Naive thymus-derived CD4-positive, alpha-beta T cell (primary cell): ENCODE measurements at regions not wholly inside any gene's neighbourhood (a gene's known extent, or its start where the extent isn't known, plus 50 kb on each side); places are given as distances from the start of the nearest gene placed in this dataset.

ENCODE experiments used
- ATAC-seq: fragments of 150-1000 bp; cut with Tn5 transposase; 2 replicates; pipeline ENCODE4 v1.10.0; 2021; ENCODE audit warnings: mild to moderate bottlenecking, moderate library complexity
- CTCF ChIA-PET: fragments of 350-600 bp; sonication (Branson Sonifier 250); formaldehyde crosslinking; loops from one replicate; lab custom pipeline; 2021; ENCODE audit warnings: antibody characterized with exemption; lab: Charles Lee
- POLR2A ChIA-PET: fragments of 350-600 bp; sonication (Branson Sonifier 250); formaldehyde crosslinking; loops from one replicate; lab custom pipeline; 2021; ENCODE audit warnings: antibody characterized with exemption, inconsistent platforms; lab: Charles Lee
- DNase-seq, 9 donors: peaks; one replicate each; pipeline versions ENCODE4 v3.0.0 to v3.0.0-alpha.2; 2020 to 2022; ENCODE audit warnings: mixed read lengths in 1 of 9
- H3K27ac ChIP-seq: one replicate; pipeline ENCODE4 v1.7.0; 2013; ENCODE audit warnings: mild to moderate bottlenecking, low read depth, low read length, moderate library complexity
- H3K27me3 ChIP-seq, 2 donors: one replicate each; pipeline ENCODE4 v1.7.0; 2013; ENCODE audit warnings: low read length in 2 of 2, mild to moderate bottlenecking in 2 of 2, moderate library complexity in 2 of 2; ENCODE audit not compliant: control insufficient read depth in 2 of 2, insufficient read depth in 2 of 2
- H3K36me3 ChIP-seq, 3 experiments: 1 replicate in 2 of 3; 2 replicates in 1 of 3; pipeline ENCODE4 v1.7.0; 2013; ENCODE audit warnings: low read length in 3 of 3, mild to moderate bottlenecking in 3 of 3, moderate library complexity in 1 of 3; ENCODE audit not compliant: insufficient read depth in 3 of 3, control insufficient read depth in 2 of 3
- H3K4me1 ChIP-seq, 2 donors: one replicate each; pipeline ENCODE4 v1.7.0; 2013; ENCODE audit warnings: low read length in 2 of 2, mild to moderate bottlenecking in 2 of 2, moderate library complexity in 1 of 2; ENCODE audit not compliant: control insufficient read depth in 2 of 2, insufficient read depth in 2 of 2
- H3K4me3 ChIP-seq: 2 replicates; pipeline ENCODE4 v1.7.0; 2013; ENCODE audit warnings: mild to moderate bottlenecking, low read length
- H3K9me3 ChIP-seq, 3 experiments: 1 replicate in 2 of 3; 2 replicates in 1 of 3; pipeline ENCODE4 v1.7.0; 2013; ENCODE audit warnings: low read length in 3 of 3; ENCODE audit not compliant: control insufficient read depth in 2 of 3
- H3K27ac Mint-ChIP-seq, 9 donors: one replicate each; pipeline ENCODE4 v1.8.0; 2020 to 2022; ENCODE audit warnings: mixed read lengths in 9 of 9, mild to moderate bottlenecking in 8 of 9, moderate library complexity in 5 of 9, inconsistent platforms in 2 of 9
- H3K27me3 Mint-ChIP-seq, 5 donors: one replicate each; pipeline ENCODE4 v1.8.0; 2021 to 2022; ENCODE audit warnings: mixed read lengths in 5 of 5, mild to moderate bottlenecking in 1 of 5
- H3K36me3 Mint-ChIP-seq, 5 donors: one replicate each; pipeline ENCODE4 v1.8.0; 2020 to 2022; ENCODE audit warnings: mixed read lengths in 5 of 5, mild to moderate bottlenecking in 3 of 5, inconsistent platforms in 1 of 5
- H3K4me1 Mint-ChIP-seq, 7 donors: one replicate each; pipeline ENCODE4 v1.8.0; 2020 to 2022; ENCODE audit warnings: mixed read lengths in 7 of 7, mild to moderate bottlenecking in 3 of 7, inconsistent platforms in 1 of 7
- H3K4me3 Mint-ChIP-seq, 10 donors: one replicate each; pipeline ENCODE4 v1.8.0; 2020 to 2022; ENCODE audit warnings: mild to moderate bottlenecking in 10 of 10, mixed read lengths in 10 of 10, moderate library complexity in 6 of 10, inconsistent platforms in 2 of 10
- H3K9me3 Mint-ChIP-seq, 11 donors: one replicate each; pipeline ENCODE4 v1.8.0; 2020 to 2022; ENCODE audit warnings: mixed read lengths in 11 of 11, mild to moderate bottlenecking in 4 of 11, inconsistent platforms in 1 of 11, moderate library complexity in 1 of 11
- intact Hi-C, 2 donors: fragments of 100-400 bp; cut with micrococcal nuclease; formaldehyde crosslinking; loops; one replicate each; pipeline ENCODE4 v1.15.1; 2023

DNA sequence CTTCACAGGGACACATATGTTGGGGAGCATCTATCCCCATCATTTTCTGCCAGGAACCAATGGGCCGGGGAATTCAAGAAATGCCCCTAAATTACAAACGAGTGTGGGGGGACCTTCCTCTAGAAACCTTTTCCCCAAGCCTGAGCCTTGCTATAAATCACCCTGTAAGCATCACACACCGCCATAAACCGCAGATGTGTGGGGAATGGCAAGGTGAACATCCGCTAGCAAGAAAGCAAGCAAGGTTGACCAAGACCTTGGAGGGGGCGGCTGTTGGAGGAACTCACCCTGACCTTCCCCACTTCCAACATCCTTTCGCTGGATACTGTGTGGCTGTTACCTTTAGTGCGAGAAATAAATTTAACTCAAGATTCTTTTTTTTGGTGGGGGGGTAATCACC lies 693.3 kb upstream of the TBX3 start:
- no peaks in the 10 kb centered on the region for H3K27me3 Mint-ChIP-seq
- no peaks in the 10 kb centered on the region for H3K36me3 Mint-ChIP-seq
- no peak for DNase-seq
- intact Hi-C loops = no loop called here
- no peak for ATAC-seq
- peaks cover 0 to 8% (median 0%) of the 10 kb centered on the region in 7 donors for H3K4me1 Mint-ChIP-seq
- Histone ChIP-seq H3K4me3 (no peak overlapping the region), H3K36me3 (no peaks in the 10 kb centered on the region), H3K27ac (no peak overlapping the region), H3K27me3 (no peaks in the 10 kb centered on the region), H3K9me3 (no peaks in the 10 kb centered on the region), H3K4me1 (no peaks in the 10 kb centered on the region)
- ChIA-PET CTCF (interaction anchor here (0.6 kb wide), 1 partner anchor 1991 kb away, joined by 3 read pairs; no protein-coding TSS in a partner anchor), POLR2A (no interaction called here)
- H3K27ac Mint-ChIP-seq = no peak overlapping the region
- no peak overlapping the region for H3K4me3 Mint-ChIP-seq
- H3K9me3 Mint-ChIP-seq = peaks cover 0 to 33% (median 9%) of the 10 kb centered on the region in 11 donors

- ChIA-PET CTCF (no interaction called here), POLR2A (no interaction called here)
- peaks cover 0 to 8% (median 0%) of the 10 kb centered on the region in 7 donors for H3K4me1 Mint-ChIP-seq
- DNase-seq (no peak), ATAC-seq (no peak)
- H3K27ac ChIP-seq = no peak overlapping the region
- no peaks in the 10 kb centered on the region for H3K4me1 ChIP-seq
- H3K4me3 ChIP-seq = no peak overlapping the region
- peak overlapping the region in 1 of 9 donors; percentile 67 for H3K27ac Mint-ChIP-seq
- H3K9me3 Mint-ChIP-seq = peaks cover 0 to 29% (median 9%) of the 10 kb centered on the region in 11 donors
- H3K36me3 Mint-ChIP-seq = no peaks in the 10 kb centered on the region
- H3K4me3 Mint-ChIP-seq = peak overlapping the region in 2 of 10 donors; percentile 7 to 48
- no peaks in the 10 kb centered on the region for H3K9me3 ChIP-seq
- intact Hi-C loops = no loop called here
- H3K27me3 Mint-ChIP-seq = no peaks in the 10 kb centered on the region
- no peaks in the 10 kb centered on the region for H3K27me3 ChIP-seq
- H3K36me3 ChIP-seq = no peaks in the 10 kb centered on the region
Measured at GRCh38 chr12:115375186-115375991, 691.4 kb upstream of the TBX3 start.

GRCh38 chr12:115374480-115375185 lies 690.7 kb upstream of the TBX3 start:
- no peaks in the 10 kb centered on the region for H3K4me1 ChIP-seq
- Mint-ChIP-seq H3K4me1 (peaks cover 0 to 8% (median 0%) of the 10 kb centered on the region in 7 donors), H3K27me3 (no peaks in the 10 kb centered on the region), H3K9me3 (peaks cover 0 to 27% (median 9%) of the 10 kb centered on the region in 11 donors), H3K4me3 (no peak overlapping the region), H3K27ac (peak overlapping the region in 1 of 9 donors; percentile 67), H3K36me3 (no peaks in the 10 kb centered on the region)
- no peak for DNase-seq
- intact Hi-C loops = no loop called here
- H3K9me3 ChIP-seq = no peaks in the 10 kb centered on the region
- POLR2A ChIA-PET = no interaction called here
- no peak overlapping the region for H3K27ac ChIP-seq
- ATAC-seq = no peak
- H3K36me3 ChIP-seq = no peaks in the 10 kb centered on the region
- no peaks in the 10 kb centered on the region for H3K27me3 ChIP-seq
- no peak overlapping the region for H3K4me3 ChIP-seq
- CTCF ChIA-PET = no interaction called here

GRCh38 chr12:115371711-115372110 lies 687.7 kb upstream of the TBX3 start:
- no peaks in the 10 kb centered on the region for H3K4me1 ChIP-seq
- H3K27ac Mint-ChIP-seq = no peak overlapping the region
- H3K27me3 ChIP-seq = no peaks in the 10 kb centered on the region
- no peak overlapping the region for H3K4me3 Mint-ChIP-seq
- peaks cover 0 to 8% (median 0%) of the 10 kb centered on the region in 7 donors for H3K4me1 Mint-ChIP-seq
- H3K36me3 ChIP-seq = no peaks in the 10 kb centered on the region
- no peaks in the 10 kb centered on the region for H3K36me3 Mint-ChIP-seq
- no peak overlapping the region for H3K27ac ChIP-seq
- no peaks in the 10 kb centered on the region for H3K27me3 Mint-ChIP-seq
- no peak for ATAC-seq
- H3K9me3 ChIP-seq = peaks cover 0 to 2% (median 0%) of the 10 kb centered on the region in 3 experiments
- ChIA-PET CTCF (interaction anchor here (0.5 kb wide), 1 partner anchor 8 kb away, joined by 3 read pairs; no protein-coding TSS in a partner anchor), POLR2A (no interaction called here)
- H3K9me3 Mint-ChIP-seq = peaks cover 3 to 28% (median 11%) of the 10 kb centered on the region in 11 donors
- no peak for DNase-seq
- intact Hi-C loops = no loop called here
- H3K4me3 ChIP-seq = no peak overlapping the region

DNA sequence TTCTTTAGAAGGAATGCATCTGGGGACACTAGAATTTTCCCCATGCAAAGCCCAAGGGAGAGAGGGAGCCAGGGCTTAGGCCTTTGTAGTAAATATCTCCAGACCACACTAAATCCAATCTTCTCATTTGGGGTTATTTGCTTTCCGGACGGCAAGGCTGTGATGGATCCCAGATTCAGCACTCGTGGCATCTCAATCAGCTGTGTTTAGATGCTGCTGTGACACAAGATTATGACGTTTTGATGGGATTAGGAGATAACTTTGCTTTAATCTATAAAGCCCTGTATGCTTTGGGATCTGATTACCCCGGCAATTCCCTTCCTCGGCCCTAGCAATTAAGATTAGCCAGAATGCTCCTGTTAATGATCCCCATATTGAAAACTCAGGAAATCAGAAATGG lies 686.7 kb upstream of the TBX3 start:
- no peak for DNase-seq
- H3K4me3 Mint-ChIP-seq = no peak overlapping the region
- ChIA-PET POLR2A (no interaction called here), CTCF (no interaction called here)
- no peaks in the 10 kb centered on the region for H3K27me3 ChIP-seq
- no peaks in the 10 kb centered on the region for H3K27me3 Mint-ChIP-seq
- H3K36me3 Mint-ChIP-seq = peaks cover 0 to 3% (median 0%) of the 10 kb centered on the region in 5 donors
- no peak overlapping the region for H3K27ac Mint-ChIP-seq
- H3K9me3 Mint-ChIP-seq = peaks cover 3 to 28% (median 11%) of the 10 kb centered on the region in 11 donors
- no peak overlapping the region for H3K27ac ChIP-seq
- no peaks in the 10 kb centered on the region for H3K36me3 ChIP-seq
- H3K4me3 ChIP-seq = no peak overlapping the region
- ATAC-seq = no peak
- H3K4me1 Mint-ChIP-seq = peaks cover 0 to 8% (median 0%) of the 10 kb centered on the region in 7 donors
- no peaks in the 10 kb centered on the region for H3K4me1 ChIP-seq
- H3K9me3 ChIP-seq = peaks cover 0 to 2% (median 0%) of the 10 kb centered on the region in 3 experiments
- intact Hi-C loops = no loop called here

DNA sequence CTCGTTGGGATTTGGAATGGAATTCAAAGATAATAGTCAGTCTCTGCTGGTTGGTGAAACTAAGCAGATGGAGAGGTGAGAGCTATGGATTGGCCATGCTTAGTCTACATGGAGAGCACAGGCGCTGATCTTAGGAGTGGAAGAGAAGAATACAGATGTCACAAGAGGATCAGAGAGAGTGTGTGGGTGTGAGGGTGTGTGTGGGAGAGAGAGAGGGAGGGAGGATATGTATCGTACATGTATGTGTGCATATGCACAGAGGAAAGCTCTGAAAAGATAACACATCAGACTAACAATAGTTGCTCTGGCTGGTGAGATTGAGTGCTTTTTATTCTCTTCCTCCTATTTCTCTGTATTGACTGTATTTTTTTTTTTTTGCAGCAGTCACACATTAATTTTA lies 686.2 kb upstream of the TBX3 start:
- Mint-ChIP-seq H3K27ac (no peak overlapping the region), H3K27me3 (no peaks in the 10 kb centered on the region), H3K36me3 (peaks cover 0 to 3% (median 0%) of the 10 kb centered on the region in 5 donors), H3K9me3 (peaks cover 6 to 24% (median 14%) of the 10 kb centered on the region in 11 donors), H3K4me1 (peaks cover 0 to 4% (median 0%) of the 10 kb centered on the region in 7 donors), H3K4me3 (no peak overlapping the region)
- ATAC-seq (no peak), DNase-seq (no peak)
- no peak overlapping the region for H3K27ac ChIP-seq
- H3K27me3 ChIP-seq = no peaks in the 10 kb centered on the region
- intact Hi-C loops = no loop called here
- H3K4me3 ChIP-seq = no peak overlapping the region
- no peaks in the 10 kb centered on the region for H3K36me3 ChIP-seq
- H3K4me1 ChIP-seq = no peaks in the 10 kb centered on the region
- POLR2A ChIA-PET = no interaction called here
- CTCF ChIA-PET = no interaction called here
- peaks cover 0 to 2% (median 0%) of the 10 kb centered on the region in 3 experiments for H3K9me3 ChIP-seq
